ENCODE measurements at regions not wholly inside any gene's neighbourhood (a gene's known extent, or its start where the extent isn't known, plus 50 kb on each side); places are given as distances from the start of the nearest gene placed in this dataset.

GRCh38 chr5:105197531-105197930 is 1634.9 kb upstream of the NUDT12 start:
- H3K27ac Mint-ChIP-seq = no peak overlapping the region
- ChIA-PET POLR2A (no interaction called here), CTCF (no interaction called here)
- H3K36me3 Mint-ChIP-seq (ENCODE audit: low read depth) = no peaks in the 10 kb centered on the region
- ATAC-seq (ENCODE audit: low read depth) = no peak
- H3K4me1 Mint-ChIP-seq = no peaks in the 10 kb centered on the region
- intact Hi-C loops (cut with micrococcal nuclease) = no loop called here
- no peak overlapping the region for H3K4me3 Mint-ChIP-seq
- no peak for DNase-seq
- TF ChIP-seq, protein P1, sequence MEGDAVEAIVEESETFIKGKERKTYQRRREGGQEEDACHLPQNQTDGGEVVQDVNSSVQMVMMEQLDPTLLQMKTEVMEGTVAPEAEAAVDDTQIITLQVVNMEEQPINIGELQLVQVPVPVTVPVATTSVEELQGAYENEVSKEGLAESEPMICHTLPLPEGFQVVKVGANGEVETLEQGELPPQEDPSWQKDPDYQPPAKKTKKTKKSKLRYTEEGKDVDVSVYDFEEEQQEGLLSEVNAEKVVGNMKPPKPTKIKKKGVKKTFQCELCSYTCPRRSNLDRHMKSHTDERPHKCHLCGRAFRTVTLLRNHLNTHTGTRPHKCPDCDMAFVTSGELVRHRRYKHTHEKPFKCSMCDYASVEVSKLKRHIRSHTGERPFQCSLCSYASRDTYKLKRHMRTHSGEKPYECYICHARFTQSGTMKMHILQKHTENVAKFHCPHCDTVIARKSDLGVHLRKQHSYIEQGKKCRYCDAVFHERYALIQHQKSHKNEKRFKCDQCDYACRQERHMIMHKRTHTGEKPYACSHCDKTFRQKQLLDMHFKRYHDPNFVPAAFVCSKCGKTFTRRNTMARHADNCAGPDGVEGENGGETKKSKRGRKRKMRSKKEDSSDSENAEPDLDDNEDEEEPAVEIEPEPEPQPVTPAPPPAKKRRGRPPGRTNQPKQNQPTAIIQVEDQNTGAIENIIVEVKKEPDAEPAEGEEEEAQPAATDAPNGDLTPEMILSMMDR (IDR thresholded peaks at IDR 0.05) = no peak
- H3K9me3 Mint-ChIP-seq = peaks cover 5% of the 10 kb centered on the region
- H3K27me3 Mint-ChIP-seq = no peaks in the 10 kb centered on the region

DNA sequence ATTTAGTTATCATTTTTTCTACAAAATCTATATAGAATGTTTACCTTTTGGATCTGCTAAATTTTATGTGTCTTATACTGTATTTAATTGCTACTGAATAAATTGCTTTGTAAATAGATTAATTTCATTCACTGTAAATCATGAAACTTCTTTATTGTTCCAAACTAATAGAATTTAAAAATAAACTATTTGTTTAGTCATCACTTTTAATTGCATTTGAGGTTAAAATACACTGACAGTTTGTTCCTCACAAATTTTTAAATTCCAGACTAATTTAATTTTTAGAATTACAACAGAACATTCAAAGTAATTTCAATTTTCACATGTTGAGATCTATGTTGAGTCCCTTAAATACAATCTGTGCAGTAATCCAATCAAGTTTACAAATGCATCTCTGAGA is 1633.2 kb upstream of the NUDT12 start:
- ATAC-seq (ENCODE audit: low read depth) (no peak), DNase-seq (no peak)
- H3K36me3 Mint-ChIP-seq (ENCODE audit: low read depth) = no peaks in the 10 kb centered on the region
- intact Hi-C loops (cut with micrococcal nuclease) = no loop called here
- TF ChIP-seq, protein P1 (IDR thresholded peaks at IDR 0.05) = no peak
- POLR2A ChIA-PET = no interaction called here
- no peak overlapping the region for H3K27ac Mint-ChIP-seq
- CTCF ChIA-PET = no interaction called here
- no peaks in the 10 kb centered on the region for H3K4me1 Mint-ChIP-seq
- no peaks in the 10 kb centered on the region for H3K27me3 Mint-ChIP-seq
- no peak overlapping the region for H3K4me3 Mint-ChIP-seq
- H3K9me3 Mint-ChIP-seq = peaks cover 2% of the 10 kb centered on the region

DNA sequence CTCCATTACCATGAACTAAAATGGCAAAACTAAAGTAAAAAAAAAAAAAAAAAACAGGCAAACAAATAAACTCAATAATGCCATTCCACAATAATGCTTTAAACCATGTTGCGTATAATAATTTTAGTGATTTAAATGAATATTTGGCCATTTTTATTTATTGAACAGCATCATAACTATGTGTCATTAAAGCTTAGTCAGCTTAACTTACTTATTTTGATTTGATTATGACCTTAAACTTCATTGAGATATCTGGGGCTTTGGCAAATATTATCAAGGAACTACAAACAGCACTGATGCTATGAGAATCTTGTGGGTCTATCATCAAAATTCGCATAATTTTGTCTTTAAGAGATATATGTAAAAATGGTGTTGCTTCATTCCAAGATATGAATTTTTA is 1610.3 kb upstream of the NUDT12 start:
- TF ChIP-seq, protein P1 (IDR thresholded peaks at IDR 0.05) = no peak
- Mint-ChIP-seq H3K4me3 (no peak overlapping the region), H3K36me3 (ENCODE audit: low read depth) (no peaks in the 10 kb centered on the region), H3K27me3 (no peaks in the 10 kb centered on the region), H3K4me1 (no peaks in the 10 kb centered on the region), H3K9me3 (peaks cover 2% of the 10 kb centered on the region), H3K27ac (no peak overlapping the region)
- POLR2A ChIA-PET = no interaction called here
- DNase-seq (no peak), ATAC-seq (ENCODE audit: low read depth) (no peak)
- intact Hi-C loops (cut with micrococcal nuclease) = no loop called here
- CTCF ChIA-PET = no interaction called here

GRCh38 chr5:105168806-105169205 is 1606.2 kb upstream of the NUDT12 start:
- intact Hi-C loops (cut with micrococcal nuclease) = no loop called here

DNA sequence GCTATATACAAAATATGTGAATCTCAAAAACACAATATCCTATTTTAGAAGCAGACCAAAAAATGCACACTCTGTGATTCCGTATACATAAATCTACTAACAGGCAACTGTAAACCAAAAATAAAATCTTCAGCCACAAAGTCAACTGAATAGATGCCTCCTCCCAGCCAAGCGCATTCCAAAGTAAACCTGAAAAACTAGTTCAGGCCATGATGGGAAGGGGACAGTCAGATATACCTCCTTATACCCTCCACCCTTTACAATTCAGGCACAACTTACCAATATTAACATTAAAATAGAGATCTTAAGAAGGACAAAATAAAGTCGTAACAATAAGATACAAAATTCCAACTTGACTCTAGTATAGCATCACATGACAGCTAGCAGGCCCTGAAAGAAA is 1604.5 kb upstream of the NUDT12 start:
- POLR2A ChIA-PET = no interaction called here
- no peak overlapping the region for H3K4me3 Mint-ChIP-seq
- CTCF ChIA-PET = no interaction called here

More at GRCh38 chr5:105168806-105169205, 1606.2 kb upstream of the NUDT12 start:
- no peaks in the 10 kb centered on the region for H3K27me3 Mint-ChIP-seq
- POLR2A ChIA-PET = no interaction called here
- H3K36me3 Mint-ChIP-seq (ENCODE audit: low read depth) = no peaks in the 10 kb centered on the region
- no peak overlapping the region for H3K27ac Mint-ChIP-seq
- H3K4me1 Mint-ChIP-seq = no peaks in the 10 kb centered on the region
- TF ChIP-seq, protein P1 (IDR thresholded peaks at IDR 0.05) = no peak
- ATAC-seq (ENCODE audit: low read depth) = no peak
- no peak overlapping the region for H3K4me3 Mint-ChIP-seq
- peaks cover 2% of the 10 kb centered on the region for H3K9me3 Mint-ChIP-seq
- CTCF ChIA-PET = no interaction called here
- no peak for DNase-seq

More for the DNA sequence above, 1604.5 kb upstream of the NUDT12 start:
- Mint-ChIP-seq H3K4me1 (no peaks in the 10 kb centered on the region), H3K9me3 (peaks cover 5% of the 10 kb centered on the region), H3K27me3 (no peaks in the 10 kb centered on the region), H3K27ac (no peak overlapping the region), H3K36me3 (ENCODE audit: low read depth) (no peaks in the 10 kb centered on the region)
- DNase-seq = no peak
- no peak for ATAC-seq (ENCODE audit: low read depth)
- intact Hi-C loops (cut with micrococcal nuclease) = no loop called here
- TF ChIP-seq, protein P1 (IDR thresholded peaks at IDR 0.05) = no peak

All from activated B cell treated with CpG ODN at 0.5 μM for 24 hours (primary cell).